Colonic mucosa (tissue), 4 donors: ENCODE measurements at regions not wholly inside any gene's neighbourhood (a gene's known extent, or its start where the extent isn't known, plus 50 kb on each side); places are given as distances from the start of the nearest gene placed in this dataset.

ENCODE experiments used
- DNase-seq: peaks from one replicate; pipeline ENCODE4 v3.0.0-alpha.2; 2020
- H3K27ac ChIP-seq: fragments of 200-600 bp; one replicate; pipeline ENCODE4 v1.8.0; 2021
- H3K27me3 ChIP-seq: fragments of 200-600 bp; one replicate; pipeline ENCODE4 v1.8.0; 2021
- H3K36me3 ChIP-seq: fragments of 200-600 bp; one replicate; pipeline ENCODE4 v1.8.0; 2021
- H3K4me1 ChIP-seq: fragments of 200-600 bp; one replicate; pipeline ENCODE4 v1.8.0; 2021; ENCODE audit warnings: mild to moderate bottlenecking
- H3K4me3 ChIP-seq: fragments of 200-600 bp; one replicate; pipeline ENCODE4 v1.8.0; 2021
- H3K9ac ChIP-seq, 2 donors: one replicate each; pipeline ENCODE4 v1.7.0; 2013; ENCODE audit warnings: control low read depth in 2 of 2, low read depth in 2 of 2, low read length in 2 of 2
- H3K9me3 ChIP-seq: fragments of 200-600 bp; one replicate; pipeline ENCODE4 v1.8.0; 2021
- intact Hi-C: fragments of 100-400 bp; cut with DNase I; formaldehyde crosslinking; loops from one replicate; pipeline ENCODE4 v1.14.1; 2022
- TF ChIP-seq, protein P1 (sequence below): fragments of 200-600 bp; IDR thresholded peaks from one replicate; pipeline ENCODE4 v1.8.0; 2022; ENCODE audit warnings: antibody characterized with exemption, mild to moderate bottlenecking
- donor health status: healthy.
- donor health status: DM: no; HTN: no; CAD: no.
- donor health status: DM: no; HTN: no; CAD: no.

DNA sequence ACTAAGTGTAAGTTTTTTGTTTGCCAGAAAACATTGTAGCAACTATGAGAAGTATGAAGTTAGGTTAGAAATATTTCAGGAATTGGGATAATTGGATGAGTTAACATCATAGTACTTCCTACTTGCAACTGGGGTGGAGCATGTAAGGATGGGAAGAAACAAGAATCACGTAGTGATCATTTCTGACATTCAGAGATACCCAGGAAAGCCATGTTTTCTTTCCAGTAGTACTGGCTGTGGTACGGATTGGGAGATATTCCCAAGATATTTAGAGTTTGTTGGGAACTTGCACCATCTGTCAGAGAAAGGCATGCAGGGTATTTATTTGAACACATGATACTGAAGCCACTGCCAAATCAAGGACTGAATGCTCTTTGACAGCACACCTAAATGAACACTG is 87.6 kb upstream of the SLC4A4 start:
- Histone ChIP-seq H3K9ac (no peak overlapping the region), H3K36me3 (no peaks in the 10 kb centered on the region), H3K9me3 (no peaks in the 10 kb centered on the region), H3K4me3 (no peak overlapping the region), H3K27me3 (no peaks in the 10 kb centered on the region), H3K27ac (no peak overlapping the region), H3K4me1 (no peaks in the 10 kb centered on the region)
- intact Hi-C loops = no loop called here
- no peak for DNase-seq
- TF ChIP-seq, protein P1, sequence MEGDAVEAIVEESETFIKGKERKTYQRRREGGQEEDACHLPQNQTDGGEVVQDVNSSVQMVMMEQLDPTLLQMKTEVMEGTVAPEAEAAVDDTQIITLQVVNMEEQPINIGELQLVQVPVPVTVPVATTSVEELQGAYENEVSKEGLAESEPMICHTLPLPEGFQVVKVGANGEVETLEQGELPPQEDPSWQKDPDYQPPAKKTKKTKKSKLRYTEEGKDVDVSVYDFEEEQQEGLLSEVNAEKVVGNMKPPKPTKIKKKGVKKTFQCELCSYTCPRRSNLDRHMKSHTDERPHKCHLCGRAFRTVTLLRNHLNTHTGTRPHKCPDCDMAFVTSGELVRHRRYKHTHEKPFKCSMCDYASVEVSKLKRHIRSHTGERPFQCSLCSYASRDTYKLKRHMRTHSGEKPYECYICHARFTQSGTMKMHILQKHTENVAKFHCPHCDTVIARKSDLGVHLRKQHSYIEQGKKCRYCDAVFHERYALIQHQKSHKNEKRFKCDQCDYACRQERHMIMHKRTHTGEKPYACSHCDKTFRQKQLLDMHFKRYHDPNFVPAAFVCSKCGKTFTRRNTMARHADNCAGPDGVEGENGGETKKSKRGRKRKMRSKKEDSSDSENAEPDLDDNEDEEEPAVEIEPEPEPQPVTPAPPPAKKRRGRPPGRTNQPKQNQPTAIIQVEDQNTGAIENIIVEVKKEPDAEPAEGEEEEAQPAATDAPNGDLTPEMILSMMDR = no peak

DNA sequence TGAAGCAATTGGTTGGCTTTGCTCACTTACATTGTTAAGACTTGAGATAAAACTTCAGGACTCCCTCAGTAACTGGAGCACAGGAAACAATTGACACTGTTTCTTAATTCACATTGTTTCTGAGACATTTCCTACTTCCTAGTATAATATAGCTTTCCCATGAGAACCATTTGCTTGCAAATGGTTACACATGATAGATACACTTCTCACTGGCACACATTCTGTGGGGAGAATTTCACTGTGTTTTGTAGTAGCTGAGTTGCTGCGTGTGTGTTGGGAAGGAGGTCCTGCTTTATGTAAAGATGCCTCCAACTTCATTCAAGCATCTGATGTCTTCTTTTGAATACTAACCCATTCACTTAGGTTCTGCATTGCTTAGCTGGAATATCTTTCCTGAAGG is 85.3 kb upstream of the SLC4A4 start:
- DNase-seq = no peak
- Histone ChIP-seq H3K27me3 (no peaks in the 10 kb centered on the region), H3K4me3 (no peak overlapping the region), H3K4me1 (no peaks in the 10 kb centered on the region), H3K36me3 (no peaks in the 10 kb centered on the region), H3K9me3 (no peaks in the 10 kb centered on the region), H3K9ac (no peak overlapping the region), H3K27ac (no peak overlapping the region)
- intact Hi-C loops = no loop called here
- TF ChIP-seq, protein P1 = no peak

DNA sequence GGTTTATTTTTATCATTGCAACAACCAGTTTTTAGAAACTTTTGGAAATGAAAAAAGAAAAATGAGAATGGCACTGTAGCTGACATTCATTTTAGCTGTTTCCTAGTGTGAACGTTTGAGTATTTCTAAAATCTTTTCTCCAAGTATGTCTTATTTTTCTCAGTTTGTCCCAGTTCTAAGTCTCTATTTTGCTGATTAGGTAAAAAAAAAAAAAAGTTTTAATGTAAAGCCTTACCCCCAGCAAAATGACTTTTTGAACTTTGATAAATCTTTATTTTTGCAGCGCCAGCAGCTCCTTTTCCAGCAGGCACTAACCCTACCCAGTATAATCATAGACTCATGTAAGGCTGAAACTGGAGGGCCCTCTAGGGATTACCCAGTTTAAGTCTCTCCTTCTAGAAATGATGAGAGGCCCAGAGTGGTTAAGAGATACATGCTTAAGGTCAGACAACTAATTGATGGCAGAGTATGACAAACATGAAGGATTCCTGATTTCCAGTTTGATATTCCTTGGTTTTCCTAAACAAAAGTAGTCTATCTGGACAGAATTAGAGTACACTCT is 84.3 kb upstream of the SLC4A4 start:
- H3K4me3 ChIP-seq = no peak overlapping the region
- DNase-seq = no peak
- H3K27ac ChIP-seq = no peak overlapping the region
- no peaks in the 10 kb centered on the region for H3K9me3 ChIP-seq
- no peaks in the 10 kb centered on the region for H3K4me1 ChIP-seq
- intact Hi-C loops = no loop called here
- TF ChIP-seq, protein P1 = no peak
- H3K9ac ChIP-seq = no peak overlapping the region
- no peaks in the 10 kb centered on the region for H3K27me3 ChIP-seq
- no peaks in the 10 kb centered on the region for H3K36me3 ChIP-seq

DNA sequence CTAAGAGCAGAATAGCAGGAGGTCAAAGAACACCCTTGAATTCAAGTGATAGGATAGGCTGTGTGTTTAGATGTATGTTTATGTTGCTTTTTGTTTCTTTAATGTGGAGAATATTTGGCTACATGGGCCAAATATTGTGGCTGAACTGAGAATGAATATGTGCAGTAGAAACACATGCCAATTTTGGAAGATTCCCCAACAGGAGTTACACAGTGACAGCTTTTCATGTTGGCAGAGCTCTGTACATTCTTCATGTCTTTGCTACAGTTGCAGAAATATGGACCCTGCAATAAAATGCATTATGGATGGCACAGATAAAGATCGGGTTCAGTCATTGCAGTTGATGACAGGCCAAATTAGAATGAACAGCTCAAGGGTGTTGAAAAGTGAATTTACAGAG is 82.8 kb upstream of the SLC4A4 start:
- H3K9me3 ChIP-seq = no peaks in the 10 kb centered on the region
- H3K36me3 ChIP-seq = no peaks in the 10 kb centered on the region
- intact Hi-C loops = no loop called here

DNA sequence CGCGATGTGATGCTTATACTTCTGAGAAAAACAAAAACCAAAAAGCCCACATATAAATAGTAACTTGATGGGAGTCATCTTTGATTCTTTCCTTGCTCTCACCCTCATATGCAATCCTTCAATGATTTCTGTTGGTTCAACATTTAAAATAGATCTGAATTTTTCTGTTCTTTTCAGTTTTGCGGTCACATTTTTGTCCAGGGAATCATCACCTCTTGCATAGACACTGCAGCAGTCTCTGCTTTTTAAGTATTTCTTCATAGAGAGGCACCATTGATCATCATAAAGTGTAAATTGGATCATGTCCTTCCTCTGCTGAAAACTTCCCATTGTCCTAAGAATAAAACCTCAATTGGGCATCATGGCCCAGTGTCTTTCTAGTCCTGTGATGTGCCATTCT is 81.1 kb upstream of the SLC4A4 start:
- TF ChIP-seq, protein P1 = no peak
- Histone ChIP-seq H3K27me3 (no peaks in the 10 kb centered on the region), H3K27ac (no peak overlapping the region), H3K9me3 (no peaks in the 10 kb centered on the region), H3K4me1 (no peaks in the 10 kb centered on the region), H3K4me3 (no peak overlapping the region), H3K36me3 (no peaks in the 10 kb centered on the region), H3K9ac (no peak overlapping the region)
- intact Hi-C loops = no loop called here
- DNase-seq = no peak

More for the DNA sequence above, 82.8 kb upstream of the SLC4A4 start:
- Histone ChIP-seq H3K4me3 (no peak overlapping the region), H3K27ac (no peak overlapping the region), H3K9ac (no peak overlapping the region), H3K27me3 (no peaks in the 10 kb centered on the region), H3K4me1 (no peaks in the 10 kb centered on the region)
- DNase-seq = no peak
- TF ChIP-seq, protein P1 = no peak

DNA sequence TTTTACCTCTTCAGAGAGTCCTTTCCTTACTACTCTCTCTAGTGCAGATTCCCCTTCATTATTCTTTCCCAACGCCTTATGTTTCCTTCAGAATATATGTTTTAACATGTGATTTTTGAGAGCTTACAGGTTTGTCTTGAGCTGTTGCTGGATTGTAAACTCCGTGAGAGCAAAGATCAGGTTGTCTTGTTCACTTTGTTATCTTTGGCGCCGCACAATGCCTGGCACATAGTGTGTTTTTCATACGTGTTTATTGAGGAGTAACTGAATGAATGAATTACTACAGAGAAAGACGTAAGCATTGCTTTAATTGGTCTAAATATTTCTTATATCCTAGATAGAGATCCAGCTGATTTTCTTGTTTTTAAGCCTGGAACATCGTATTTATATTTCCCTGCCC is 80.5 kb upstream of the SLC4A4 start:
- no peaks in the 10 kb centered on the region for H3K9me3 ChIP-seq
- no peak overlapping the region for H3K27ac ChIP-seq
- TF ChIP-seq, protein P1 = no peak
- no peak overlapping the region for H3K9ac ChIP-seq
- intact Hi-C loops = no loop called here
- H3K4me3 ChIP-seq = no peak overlapping the region
- no peaks in the 10 kb centered on the region for H3K27me3 ChIP-seq
- no peaks in the 10 kb centered on the region for H3K36me3 ChIP-seq
- H3K4me1 ChIP-seq = no peaks in the 10 kb centered on the region
- DNase-seq = no peak
